HCT116 (cell line): ENCODE measurements at regions not wholly inside any gene's neighbourhood (a gene's known extent, or its start where the extent isn't known, plus 50 kb on each side); places are given as distances from the start of the nearest gene placed in this dataset.
"Not testable (repeated sequence)": the region's sequence is repeated elsewhere in the genome, so short reads cannot be mapped to it uniquely, and the experiment has no call there.

Experiments used
- ATAC-seq: fragments of 200-7000 bp; cut with Tn5 transposase; 2 replicates; pipeline ENCODE4 v1.9.1; 2020; ENCODE audit warnings: mild to moderate bottlenecking, moderate library complexity
- BruUV-seq: library from RNA; stranded (reverse); fragments of 400-500 nt; replicated peaks from 2 replicates; lab custom pipeline; 2021; lab: Mats Ljungman, UMichigan
- CTCF ChIA-PET: fragments of 300-600 bp; sonication (Branson Sonifier 250); formaldehyde crosslinking; loops from one replicate; lab custom pipeline; 2021; ENCODE audit warnings: antibody characterized with exemption; lab: Charles Lee
- POLR2A ChIA-PET: fragments of 300-600, 350-600 bp; sonication (Branson Sonifier 250); formaldehyde crosslinking; loops from one replicate; lab custom pipeline; 2021; ENCODE audit warnings: antibody characterized with exemption; lab: Charles Lee
- RAD21 ChIA-PET, 2 experiments: fragments of 300-600 bp; sonication (Branson Sonifier 250); formaldehyde crosslinking; loops; one replicate each; lab custom pipeline; 2023; ENCODE audit warnings: low total read pairs in 2 of 2; ENCODE audit not compliant: uncharacterized antibody in 2 of 2, unreplicated experiment in 2 of 2, low non-redundant PET in 1 of 2; lab: Charles Lee
- DNase-seq: peaks from one replicate; pipeline ENCODE4 v3.0.0-alpha.2; 2010; ENCODE audit warnings: low read depth, low spot score
- H2AFZ ChIP-seq: fragments of 200-600 bp; shearing (Covaris generic), sonication (generic); 2 replicates; pipeline ENCODE4 v1.6.1; 2017; ENCODE audit warnings: low read depth, mixed run types, mixed read lengths, antibody characterized with exemption, low read length; ENCODE audit not compliant: poor library complexity, severe bottlenecking
- H3K27ac ChIP-seq: 2 replicates; pipeline ENCODE4 v1.5.1; 2012; ENCODE audit warnings: low read depth, low read length
- H3K27me3 ChIP-seq: fragments of 200-600 bp; sonication (generic); 2 replicates; pipeline ENCODE4 v1.6.1; 2016; ENCODE audit warnings: mixed run types, low read length, mixed read lengths; ENCODE audit not compliant: insufficient read depth
- H3K36me3 ChIP-seq, 2 experiments: fragments of 200-500 bp in 1 of 2; fragments of 200-600 bp in 1 of 2; sonication (Bioruptor generic) in 1 of 2; sonication (generic) in 1 of 2; 2 replicates each; pipeline versions ENCODE4 v1.5.1 to v1.6.1; 2014 to 2016; ENCODE audit warnings: low read length in 2 of 2, inconsistent platforms in 1 of 2, mixed read lengths in 1 of 2, mixed run types in 1 of 2; ENCODE audit not compliant: insufficient read depth in 2 of 2, control insufficient read depth in 1 of 2
- H3K4me1 ChIP-seq, 2 experiments: fragments of 200-600 bp in 1 of 2; sonication (generic) in 1 of 2; 2 replicates each; pipeline versions ENCODE4 v1.5.1 to v1.6.1; 2012 to 2017; ENCODE audit warnings: low read length in 2 of 2, inconsistent platforms in 1 of 2, mild to moderate bottlenecking in 1 of 2, mixed read lengths in 1 of 2, mixed run types in 1 of 2, moderate library complexity in 1 of 2; ENCODE audit not compliant: insufficient read depth in 2 of 2, control insufficient read depth in 1 of 2
- H3K4me2 ChIP-seq: fragments of 200-600 bp; sonication (generic); 2 replicates; pipeline ENCODE4 v1.6.1; 2017; ENCODE audit warnings: mixed run types, low read length, mixed read lengths
- H3K4me3 ChIP-seq, 2 experiments: fragments of 200-600 bp in 1 of 2; sonication (generic) in 1 of 2; replicated peaks in 1 of 2; 2 replicates each; pipeline ENCODE4 v1.5.1; 2011 to 2016; ENCODE audit warnings: low read length in 2 of 2, control low read depth in 1 of 2, low read depth in 1 of 2, mild to moderate bottlenecking in 1 of 2, mixed read lengths in 1 of 2, mixed run types in 1 of 2
- H3K79me2 ChIP-seq: fragments of 200-600 bp; sonication (generic); 2 replicates; pipeline ENCODE4 v1.6.1; 2017; ENCODE audit warnings: mild to moderate bottlenecking, mixed run types, low read length, moderate library complexity, mixed read lengths; ENCODE audit not compliant: insufficient read depth
- H3K9ac ChIP-seq: fragments of 200-600 bp; sonication (generic); 2 replicates; pipeline ENCODE4 v1.6.1; 2016; ENCODE audit warnings: low read length, mixed read lengths
- H3K9me2 ChIP-seq: fragments of 200-600 bp; sonication (generic), shearing (Covaris generic); 2 replicates; pipeline ENCODE4 v1.6.1; 2017; ENCODE audit warnings: mixed run types, mild to moderate bottlenecking, moderate library complexity; ENCODE audit not compliant: insufficient read depth
- H3K9me3 ChIP-seq, 2 experiments: fragments of 200-500 bp in 1 of 2; fragments of 200-600 bp in 1 of 2; sonication (Bioruptor generic) in 1 of 2; sonication (generic) in 1 of 2; 2 replicates each; pipeline ENCODE4 v1.6.1; 2014 to 2017; ENCODE audit warnings: low read length in 2 of 2, mixed read lengths in 2 of 2, inconsistent platforms in 1 of 2, low read depth in 1 of 2, mild to moderate bottlenecking in 1 of 2, mixed run types in 1 of 2, moderate library complexity in 1 of 2; ENCODE audit not compliant: control insufficient read depth in 1 of 2, insufficient read depth in 1 of 2
- H4K20me1 ChIP-seq: fragments of 200-600 bp; sonication (generic), shearing (Covaris generic); 2 replicates; pipeline ENCODE4 v1.6.1; 2017; ENCODE audit warnings: mixed run types, mild to moderate bottlenecking, moderate library complexity; ENCODE audit not compliant: insufficient read depth
- CEBPB ChIP-seq: IDR thresholded peaks from 2 replicates; pipeline ENCODE4 v1.6.1; 2012; ENCODE audit warnings: low read depth
- CTCF ChIP-seq, 3 experiments: fragments of 200-600 bp in 1 of 3; sonication (generic) in 1 of 3; IDR thresholded peaks in 2 of 3; conservative IDR thresholded peaks in 1 of 3; 2 replicates each; pipeline ENCODE4 v1.5.1; 2012 to 2017; ENCODE audit warnings: low read depth in 2 of 3, low read length in 2 of 3, antibody characterized with exemption in 1 of 3, borderline replicate concordance in 1 of 3, control low read depth in 1 of 3, mild to moderate bottlenecking in 1 of 3, mixed read lengths in 1 of 3, mixed run types in 1 of 3, moderate library complexity in 1 of 3; ENCODE audit not compliant: insufficient read depth in 1 of 3
- EGR1 ChIP-seq: IDR thresholded peaks from 2 replicates; pipeline ENCODE4 v1.6.1; 2012; ENCODE audit warnings: low read depth
- ELF1 ChIP-seq: IDR thresholded peaks from 2 replicates; pipeline ENCODE4 v1.6.1; 2012; ENCODE audit warnings: low read depth, borderline replicate concordance
- EZH2 ChIP-seq: fragments of 200-600 bp; sonication (generic); IDR thresholded peaks from 2 replicates; pipeline ENCODE4 v1.6.1; 2017; ENCODE audit warnings: antibody characterized with exemption, mixed run types
- EZH2phosphoT487 ChIP-seq: fragments of 200-600 bp; IDR thresholded peaks from 2 replicates; pipeline ENCODE4 v1.6.1; 2018; ENCODE audit warnings: antibody characterized with exemption, borderline replicate concordance
- JUND ChIP-seq: IDR thresholded peaks from 2 replicates; pipeline ENCODE4 v1.6.1; 2012
- POLR2AphosphoS5 ChIP-seq: IDR thresholded peaks from 2 replicates; pipeline ENCODE4 v1.6.1; 2011; ENCODE audit warnings: mild to moderate bottlenecking, low read depth, low read length, moderate library complexity
- RAD21 ChIP-seq: IDR thresholded peaks from 2 replicates; pipeline ENCODE4 v1.6.1; 2012; ENCODE audit warnings: low read depth, mild to moderate bottlenecking
- SIN3A ChIP-seq: IDR thresholded peaks from 2 replicates; pipeline ENCODE4 v1.6.1; 2012; ENCODE audit warnings: low read depth
- SRF ChIP-seq: IDR thresholded peaks from 2 replicates; pipeline ENCODE4 v1.6.1; 2012; ENCODE audit warnings: low read depth
- intact Hi-C: fragments of 100-400 bp; cut with micrococcal nuclease; formaldehyde crosslinking; loops from 2 replicates; pipeline ENCODE4 v1.10.0; 2022

- BruUV-seq = no TSS peak
- no peak for ATAC-seq
- H3K9me2 ChIP-seq = no peaks in the 10 kb centered on the region
These were observed 239.6 kb upstream of the RAI14 start for GRCh38 chr5:34416501-34417008.

GRCh38 chr5:34420191-34420590 is 235.9 kb upstream of the RAI14 start:
- H3K4me3 ChIP-seq, intact Hi-C loops, H2AFZ ChIP-seq, RAD21 ChIA-PET, BruUV-seq, H3K9ac ChIP-seq, DNase-seq, H3K27me3 ChIP-seq, CTCF ChIA-PET, H3K4me1 ChIP-seq, H3K36me3 ChIP-seq, ATAC-seq, H3K9me2 ChIP-seq, H4K20me1 ChIP-seq, H3K9me3 ChIP-seq, H3K4me2 ChIP-seq, POLR2A ChIA-PET, H3K27ac ChIP-seq, H3K79me2 ChIP-seq: not testable (repeated sequence)

More at GRCh38 chr5:34416501-34417008, 239.6 kb upstream of the RAI14 start:
- Histone ChIP-seq H3K27me3 (no peaks in the 10 kb centered on the region), H3K9me3 (no peaks in the 10 kb centered on the region), H3K4me3 (no peak overlapping the region), H3K36me3 (no peaks in the 10 kb centered on the region), H3K4me2 (no peak overlapping the region), H4K20me1 (no peaks in the 10 kb centered on the region), H3K27ac (no peak overlapping the region), H3K9ac (no peak overlapping the region), H2AFZ (no peak overlapping the region), H3K79me2 (no peaks in the 10 kb centered on the region), H3K4me1 (peaks cover 0 to 10% of the 10 kb centered on the region in 2 experiments; a peak in 2 of 4 replicates)
- CTCF ChIA-PET = no interaction called here
- POLR2A ChIA-PET = no interaction called here
- no peak for DNase-seq
- intact Hi-C loops = no loop called here
- RAD21 ChIA-PET = no interaction called here
- TF ChIP-seq ELF1 = no peak
- no peak for TF ChIP-seq CEBPB
- no peak for TF ChIP-seq EZH2
- no peak for TF ChIP-seq EZH2phosphoT487
- TF ChIP-seq POLR2AphosphoS5 = no peak
- no peak for TF ChIP-seq SRF
- no peak for TF ChIP-seq CTCF (IDR thresholded peaks at IDR 0.05 in 2 of 3, conservative IDR thresholded peaks at IDR 0.05 in 1 of 3; ENCODE audit: borderline replicate concordance in 1 of 3, insufficient read depth in 1 of 3, low read depth in 2 of 3, low read length in 2 of 3)
- TF ChIP-seq JUND = no peak
- TF ChIP-seq SIN3A = no peak
- no peak for TF ChIP-seq RAD21
- no peak for TF ChIP-seq EGR1
